Lung microvascular endothelial cell (primary cell): ENCODE measurements at regions not wholly inside any gene's neighbourhood (a gene's known extent, or its start where the extent isn't known, plus 50 kb on each side); places are given as distances from the start of the nearest gene placed in this dataset.
"Not testable (repeated sequence)": the region's sequence is repeated elsewhere in the genome, so short reads cannot be mapped to it uniquely, and the experiment has no call there.

Experiments
- DNase-seq, 2 donors: peaks; one replicate each; pipeline versions ENCODE4 v3.0.0 to v3.0.0-alpha.2; 2010; ENCODE audit warnings: low read depth in 2 of 2

DNA sequence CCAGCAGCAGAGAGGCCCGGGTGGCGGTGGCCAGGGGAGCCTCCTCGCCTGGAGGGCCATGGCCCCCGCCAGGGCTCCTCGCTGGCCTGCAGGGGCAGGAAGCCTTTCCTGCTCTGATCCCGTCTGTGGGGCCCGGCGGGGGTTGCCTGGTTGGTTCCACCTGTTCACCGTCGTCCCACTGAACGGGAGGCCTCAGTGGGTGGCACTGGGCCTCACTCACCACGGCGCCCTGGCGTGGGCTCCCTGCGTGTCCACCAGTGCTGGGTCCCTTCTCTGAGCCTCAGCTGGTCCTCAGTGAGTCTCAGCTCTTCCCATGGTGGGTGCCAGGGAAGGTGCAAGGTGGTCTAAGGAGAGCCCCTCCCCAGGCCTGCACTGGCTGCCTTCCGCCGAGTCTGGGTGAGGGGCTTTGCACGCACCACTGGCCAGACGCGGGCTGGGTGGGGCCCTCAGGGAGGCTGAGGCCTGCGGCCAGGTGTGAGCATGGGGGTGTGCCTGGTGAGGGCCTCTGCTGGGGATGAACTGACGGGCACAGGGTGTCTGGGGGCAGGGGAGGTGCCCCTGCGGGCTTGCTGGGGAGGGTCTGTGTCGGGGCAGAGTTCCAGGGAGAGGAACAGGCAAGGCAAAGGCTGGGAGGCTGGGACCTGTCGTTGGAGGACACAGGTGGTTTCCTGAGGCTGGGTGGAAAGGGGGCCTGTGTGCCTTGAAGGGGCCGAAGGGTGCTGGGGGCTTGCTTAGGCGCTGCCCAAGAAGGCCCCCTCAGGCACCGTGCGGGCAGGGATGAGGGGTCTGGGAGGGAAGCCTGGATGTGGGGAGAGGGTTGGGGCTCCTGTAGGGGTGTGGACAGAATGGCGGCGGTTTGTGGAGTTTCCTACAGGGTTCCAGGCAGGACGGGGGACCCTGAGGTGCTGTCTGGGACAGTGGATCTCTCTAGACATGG is 339.8 kb downstream of the TMEM121 start:
- no peak for DNase-seq

GRCh38 chr14:105866841-105867321 is 340.5 kb downstream of the TMEM121 start:
- no peak for DNase-seq

DNA sequence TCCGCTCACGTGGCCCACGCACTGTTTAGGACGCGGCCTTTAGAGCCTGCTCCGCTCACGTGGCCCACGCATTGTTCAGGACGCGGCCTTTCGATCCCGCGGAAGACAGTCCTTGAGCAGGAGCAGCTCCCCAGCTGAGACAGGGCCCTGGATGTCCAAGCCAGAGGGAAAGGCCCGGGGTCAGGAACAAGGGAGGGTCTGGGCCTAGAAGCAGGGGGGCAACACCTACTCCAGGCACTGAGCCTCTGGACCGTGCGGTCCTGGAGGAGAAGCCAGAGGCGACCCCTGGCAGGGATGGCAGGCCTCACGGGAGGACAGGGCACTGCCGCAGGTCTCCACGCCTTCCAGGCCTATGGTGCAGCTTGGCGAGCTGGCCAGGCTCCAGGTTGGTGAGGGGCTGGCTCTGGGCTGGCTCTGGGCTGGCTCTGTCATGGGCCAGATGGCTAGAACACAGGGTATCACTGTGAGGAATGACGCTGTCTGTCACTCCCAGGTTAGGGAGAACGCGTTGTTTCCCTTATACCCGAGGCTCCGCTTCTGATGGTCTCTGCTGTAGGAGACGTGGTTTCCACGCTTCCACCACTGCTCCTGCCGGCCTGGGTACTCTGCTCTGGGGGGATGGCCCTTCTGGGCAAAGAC is 341.7 kb downstream of the TMEM121 start:
- no peak for DNase-seq

GRCh38 chr14:105871590-105871989 is 345.2 kb downstream of the TMEM121 start:
- no peak for DNase-seq

GRCh38 chr14:105873870-105874512 is 347.6 kb downstream of the TMEM121 start:
- no peak for DNase-seq

DNA sequence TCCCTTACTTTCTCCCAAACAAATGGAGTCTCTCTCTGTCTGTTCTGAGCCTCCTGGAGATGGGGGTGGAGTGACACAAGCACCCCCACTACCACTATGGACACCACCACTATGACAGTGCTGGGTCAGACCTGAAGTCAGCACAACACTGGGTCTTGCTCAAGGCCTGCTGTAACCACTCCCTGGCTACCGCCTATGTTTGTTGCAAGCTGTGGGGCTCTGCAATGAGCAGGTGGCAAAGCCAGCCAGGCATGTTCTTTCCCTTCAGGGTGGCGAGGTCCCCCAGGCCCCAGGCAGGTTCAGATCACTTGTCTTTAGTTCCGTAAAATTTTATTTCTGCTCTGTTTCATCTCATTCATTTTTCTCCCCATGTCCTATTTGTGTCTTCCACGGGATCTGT is 349.8 kb downstream of the TMEM121 start:
- DNase-seq = no peak

DNA sequence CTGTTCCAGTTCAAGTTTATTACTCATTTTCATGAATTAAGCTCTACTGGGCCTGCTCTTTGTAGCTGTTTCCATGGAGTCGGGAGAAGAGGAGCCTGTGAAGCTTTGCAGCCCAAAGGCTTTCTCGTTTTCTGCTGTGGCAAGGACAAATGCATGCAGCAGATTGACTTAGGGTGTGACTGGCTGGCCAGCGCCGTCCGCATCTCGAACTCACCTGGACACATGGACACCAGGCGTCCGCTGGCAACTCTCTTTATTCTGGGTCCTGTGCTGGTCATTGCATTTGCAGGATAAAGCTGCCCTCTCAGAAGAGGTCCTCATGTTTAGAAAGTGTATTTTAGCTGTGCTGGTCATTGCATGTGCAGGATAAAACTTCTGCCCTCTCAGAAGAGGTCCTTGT is 350.4 kb downstream of the TMEM121 start:
- no peak for DNase-seq

- DNase-seq = no peak
Measured at GRCh38 chr14:105877645-105878044, 351.3 kb downstream of the TMEM121 start.

DNA sequence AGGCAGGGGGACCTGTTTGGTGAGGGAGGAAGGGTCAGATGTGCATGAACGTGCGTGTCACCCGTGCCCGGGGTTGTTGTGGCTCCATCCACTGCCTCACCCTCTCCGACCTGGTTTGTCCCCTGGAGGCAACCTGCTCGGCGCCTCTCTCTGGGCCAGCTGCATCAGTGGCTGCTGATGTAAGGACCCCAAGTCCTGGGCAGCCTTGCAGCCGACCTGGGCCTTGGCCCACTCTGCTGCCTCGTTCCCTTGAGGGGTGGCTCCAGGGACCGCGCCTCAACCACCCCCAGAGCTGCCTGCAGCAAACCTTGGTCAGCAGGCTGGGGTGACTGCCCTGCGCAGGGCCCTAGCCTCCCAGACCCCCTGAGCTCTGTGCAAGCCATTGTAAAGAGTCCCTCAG is 351.7 kb downstream of the TMEM121 start:
- no peak for DNase-seq

GRCh38 chr14:105878554-105878953 is 352.2 kb downstream of the TMEM121 start:
- no peak for DNase-seq

DNA sequence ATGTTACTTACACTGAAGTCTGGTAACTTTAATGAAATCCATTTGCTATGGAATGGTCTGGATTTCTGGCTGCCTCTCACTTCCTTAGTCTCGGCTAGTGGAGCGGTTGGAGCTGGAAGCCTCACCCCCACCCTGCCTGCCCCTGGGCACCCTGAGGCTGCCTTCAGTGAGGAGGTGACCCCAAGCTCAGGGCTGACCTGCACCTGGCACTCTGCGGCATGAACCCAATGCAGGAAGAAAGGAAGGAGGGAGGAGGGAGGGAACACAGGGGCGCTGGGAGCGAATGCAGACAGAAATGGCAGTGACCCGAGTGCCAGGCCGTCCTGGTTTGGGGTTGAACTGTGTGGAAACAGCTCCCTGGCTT is 353.1 kb downstream of the TMEM121 start:
- no peak for DNase-seq

GRCh38 chr14:105879867-105880561 is 353.6 kb downstream of the TMEM121 start:
- DNase-seq = no peak

DNA sequence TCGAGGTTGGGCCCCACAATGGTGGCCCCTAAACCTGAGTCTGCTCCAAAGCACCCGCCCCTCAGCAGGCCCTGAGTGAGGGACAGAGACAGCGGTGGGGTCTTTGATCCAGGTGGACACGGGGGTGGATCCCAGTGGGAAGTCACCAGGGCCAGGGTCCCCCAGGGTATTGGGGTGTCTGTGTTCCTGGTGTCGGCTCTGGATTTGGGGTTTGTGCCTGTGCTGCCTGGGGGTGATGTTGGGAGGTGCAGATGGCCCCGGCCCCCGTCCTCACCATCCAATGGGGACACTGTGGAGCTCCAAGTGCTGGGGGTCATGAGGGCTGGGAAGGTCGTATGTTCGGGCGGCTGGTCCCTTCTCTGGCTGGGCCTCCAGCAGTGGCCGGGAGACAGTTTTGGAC is 354.2 kb downstream of the TMEM121 start:
- no peak for DNase-seq

- DNase-seq = no peak
Measured at GRCh38 chr14:105881021-105881930, 354.9 kb downstream of the TMEM121 start.

DNA sequence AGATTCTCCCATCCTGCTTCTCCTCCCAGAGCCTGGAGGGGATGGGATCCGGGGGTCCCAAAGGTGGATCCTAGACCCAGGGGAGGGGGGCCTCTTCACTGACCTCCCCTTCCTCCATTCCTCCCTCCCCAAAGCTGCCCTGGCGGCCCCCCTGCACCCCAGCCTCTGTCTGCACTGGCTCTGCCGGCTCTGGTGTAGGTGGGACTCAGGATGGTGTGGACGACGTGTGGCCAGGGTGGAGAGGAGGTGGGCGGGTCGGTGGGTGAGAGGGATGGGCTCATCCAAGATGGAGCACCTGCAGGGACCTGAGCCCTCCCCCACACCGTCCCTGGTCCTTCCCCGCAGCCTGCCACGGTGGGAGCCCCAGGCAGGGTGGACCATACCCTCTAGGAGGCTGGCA is 355.6 kb downstream of the TMEM121 start:
- DNase-seq = not testable (repeated sequence)

GRCh38 chr14:105882626-105883025 is 356.2 kb downstream of the TMEM121 start:
- no peak for DNase-seq

GRCh38 chr14:105883066-105884005 is 357.0 kb downstream of the TMEM121 start:
- no peak for DNase-seq

- DNase-seq = not testable (repeated sequence)
Measured at GRCh38 chr14:105884192-105884807, 357.9 kb downstream of the TMEM121 start.

GRCh38 chr14:105884808-105885281 is 358.5 kb downstream of the TMEM121 start:
- no peak for DNase-seq
